GM23248 (cell line): ENCODE measurements at regions not wholly inside any gene's neighbourhood (a gene's known extent, or its start where the extent isn't known, plus 50 kb on each side); places are given as distances from the start of the nearest gene placed in this dataset.

Experiments
- EZH2 ChIP-seq: fragments of 200-600 bp; sonication (generic); IDR thresholded peaks from 2 replicates; pipeline ENCODE4 v1.6.1; 2018; ENCODE audit warnings: antibody characterized with exemption, mild to moderate bottlenecking; ENCODE audit not compliant: insufficient read depth, poor library complexity, severe bottlenecking
- EZH2phosphoT487 ChIP-seq: fragments of 200-600 bp; sonication (generic); IDR thresholded peaks from 2 replicates; pipeline ENCODE4 v1.6.1; 2018; ENCODE audit warnings: antibody characterized with exemption, moderate library complexity, mild to moderate bottlenecking, low read depth; ENCODE audit not compliant: insufficient read depth

GRCh38 chr2:128623776-128624761, 305.4 kb upstream of the HS6ST1 start:
- TF ChIP-seq EZH2 = no peak
- no peak for TF ChIP-seq EZH2phosphoT487
